ENCODE measurements at regions not wholly inside any gene's neighbourhood (a gene's known extent, or its start where the extent isn't known, plus 50 kb on each side); places are given as distances from the start of the nearest gene placed in this dataset.
"Not testable (repeated sequence)": the region's sequence is repeated elsewhere in the genome, so short reads cannot be mapped to it uniquely, and the experiment has no call there.

- no peak for DNase-seq
Measured at GRCh38 chr4:57789666-57790065, 679.5 kb upstream of the IGFBP7 start.

- no peak for DNase-seq
Measured at GRCh38 chr4:57777876-57778275, 667.7 kb upstream of the IGFBP7 start.

- no peak for DNase-seq
Measured at GRCh38 chr4:57774681-57775080, 664.5 kb upstream of the IGFBP7 start.

- DNase-seq = no peak
Measured at GRCh38 chr4:57774171-57774570, 664.0 kb upstream of the IGFBP7 start.

- DNase-seq = no peak
Measured at GRCh38 chr4:57766341-57766740, 656.2 kb upstream of the IGFBP7 start.

GRCh38 chr4:57764856-57765255 lies 654.7 kb upstream of the IGFBP7 start:
- DNase-seq = no peak

GRCh38 chr4:57763070-57763469 lies 652.9 kb upstream of the IGFBP7 start:
- DNase-seq = peak; percentile 1

- DNase-seq = no peak
Measured at GRCh38 chr4:57740625-57741190, 630.5 kb upstream of the IGFBP7 start.

GRCh38 chr4:57736781-57737180 lies 626.6 kb upstream of the IGFBP7 start:
- DNase-seq = no peak

GRCh38 chr4:57734104-57734670 lies 624.0 kb upstream of the IGFBP7 start:
- DNase-seq = no peak

- not testable (repeated sequence) for DNase-seq
Measured at GRCh38 chr4:57729775-57730570, 619.8 kb upstream of the IGFBP7 start.

- no peak for DNase-seq
Measured at GRCh38 chr4:57726154-57726553, 616.0 kb upstream of the IGFBP7 start.

- DNase-seq = no peak
Measured at GRCh38 chr4:57719456-57719855, 609.3 kb upstream of the IGFBP7 start.

- DNase-seq = not testable (repeated sequence)
Measured at GRCh38 chr4:57714313-57714712, 604.1 kb upstream of the IGFBP7 start.

GRCh38 chr4:57710053-57710452 lies 599.9 kb upstream of the IGFBP7 start:
- DNase-seq = no peak

- DNase-seq = no peak
Measured at GRCh38 chr4:57691370-57691769, 581.2 kb upstream of the IGFBP7 start.

- no peak for DNase-seq
Measured at GRCh38 chr4:57689693-57690205, 579.6 kb upstream of the IGFBP7 start.

- no peak for DNase-seq
Measured at GRCh38 chr4:57682275-57682674, 572.1 kb upstream of the IGFBP7 start.

GRCh38 chr4:57679969-57680368 lies 569.8 kb upstream of the IGFBP7 start:
- no peak for DNase-seq

- DNase-seq = no peak
Measured at GRCh38 chr4:57676394-57676793, 566.2 kb upstream of the IGFBP7 start.

- DNase-seq = no peak
Measured at GRCh38 chr4:57672846-57673433, 562.8 kb upstream of the IGFBP7 start.

GRCh38 chr4:57668621-57669020 lies 558.4 kb upstream of the IGFBP7 start:
- DNase-seq = no peak

- no peak for DNase-seq
Measured at GRCh38 chr4:57665806-57666205, 555.6 kb upstream of the IGFBP7 start.

Measured in hematopoietic multipotent progenitor cell treated with erythropoietin and hydrocortisone succinate and interleukin-3 and kit ligand, for 8 days (in vitro differentiated cells).